SK-N-MC (cell line): ENCODE measurements at regions not wholly inside any gene's neighbourhood (a gene's known extent, or its start where the extent isn't known, plus 50 kb on each side); places are given as distances from the start of the nearest gene placed in this dataset.
"Not testable (repeated sequence)": the region's sequence is repeated elsewhere in the genome, so short reads cannot be mapped to it uniquely, and the experiment has no call there.

Experiments
- DNase-seq: peaks from one replicate; pipeline ENCODE4 v3.0.0-alpha.2; 2011; ENCODE audit warnings: low read depth, low spot score
- H3K27ac ChIP-seq: fragments of 200-600 bp; sonication (generic); 2 replicates; pipeline ENCODE4 v1.5.1; 2016; ENCODE audit warnings: mixed run types
- H3K36me3 ChIP-seq: fragments of 200-600 bp; sonication (generic); 2 replicates; pipeline ENCODE4 v1.6.1; 2017; ENCODE audit warnings: antibody characterized with exemption, low read length, mixed read lengths; ENCODE audit not compliant: insufficient read depth
- H3K4me3 ChIP-seq: fragments of 200-600 bp; sonication (generic); 2 replicates; pipeline ENCODE4 v1.5.1; 2016
- H3K9ac ChIP-seq: fragments of 200-600 bp; sonication (generic); 2 replicates; pipeline ENCODE4 v1.8.0; 2017; ENCODE audit warnings: mixed run types, mixed read lengths; ENCODE audit not compliant: insufficient read length
- H3K9me3 ChIP-seq: fragments of 200-600 bp; sonication (generic); 2 replicates; pipeline ENCODE4 v1.6.1; 2017; ENCODE audit warnings: low read depth, mild to moderate bottlenecking, antibody characterized with exemption, low read length, moderate library complexity, mixed read lengths
- EZH2 ChIP-seq: fragments of 200-600 bp; sonication (generic); IDR thresholded peaks from one replicate; pipeline ENCODE4 v1.6.1; 2017; ENCODE audit warnings: antibody characterized with exemption
- FOXP2 ChIP-seq: optimal IDR thresholded peaks from 2 replicates; pipeline ENCODE3; 2011; ENCODE audit warnings: mild to moderate bottlenecking, moderate library complexity; ENCODE audit not compliant: insufficient read depth; ENCODE audit errors: extremely low read length, control extremely low read depth
- POLR2AphosphoS5 ChIP-seq: IDR thresholded peaks from 2 replicates; pipeline ENCODE4 v1.6.1; 2012; ENCODE audit warnings: mild to moderate bottlenecking, low read depth, low read length, borderline replicate concordance

DNA sequence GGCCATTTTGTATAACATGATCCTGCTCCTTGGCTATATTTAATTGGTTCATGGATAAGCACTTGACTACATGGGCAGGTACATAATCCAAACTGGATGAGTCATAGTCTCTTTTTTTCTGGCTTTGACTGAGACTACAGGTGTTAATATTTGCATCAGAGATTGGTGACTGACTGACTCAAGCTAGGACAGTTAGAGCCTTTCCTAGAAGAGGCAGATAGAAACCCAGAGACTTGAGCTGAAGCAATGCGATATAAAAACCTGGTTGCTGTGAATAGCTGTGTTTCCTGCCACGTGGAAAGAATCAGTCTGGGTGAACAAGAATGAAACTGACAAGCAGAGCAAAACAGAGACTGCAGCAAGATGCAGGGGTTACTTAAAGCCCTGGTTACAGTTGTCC is 81.0 kb downstream of the SAMD9 start:
- Histone ChIP-seq H3K9me3 (no peaks in the 10 kb centered on the region), H3K36me3 (no peaks in the 10 kb centered on the region), H3K4me3 (no peak overlapping the region), H3K9ac (no peak overlapping the region), H3K27ac (no peak overlapping the region)
- no peak for DNase-seq
- TF ChIP-seq POLR2AphosphoS5, result no peak
- TF ChIP-seq EZH2, result no peak
- no peak for TF ChIP-seq FOXP2

DNA sequence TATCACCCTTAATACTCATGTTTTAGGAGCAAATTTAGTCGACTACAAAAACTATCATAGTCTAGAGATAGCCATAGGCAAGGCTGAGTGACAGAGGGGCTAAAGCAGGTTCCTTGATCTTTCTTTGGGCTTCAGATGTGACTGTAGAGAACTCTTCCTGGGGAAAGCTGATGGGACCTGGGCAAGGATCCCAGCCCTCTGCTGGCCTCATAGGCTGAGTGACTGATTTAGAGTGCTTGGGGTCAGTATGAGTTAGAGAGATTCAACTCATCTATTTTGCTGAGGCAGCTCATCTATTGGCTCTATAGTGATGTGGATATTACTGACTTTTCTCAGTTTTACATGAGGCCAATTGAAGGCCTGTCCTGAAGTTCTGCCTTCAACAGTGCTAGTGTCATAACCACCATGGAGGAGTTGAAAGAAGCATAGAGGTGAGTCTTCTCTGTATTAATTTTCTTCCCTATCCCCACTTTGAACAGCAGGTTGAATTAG is 81.6 kb downstream of the SAMD9 start:
- Histone ChIP-seq H3K27ac (no peak overlapping the region), H3K9me3 (no peaks in the 10 kb centered on the region), H3K36me3 (no peaks in the 10 kb centered on the region), H3K4me3 (no peak overlapping the region), H3K9ac (no peak overlapping the region)
- DNase-seq, result no peak
- TF ChIP-seq EZH2 (no peak), POLR2AphosphoS5 (no peak), FOXP2 (no peak)

DNA sequence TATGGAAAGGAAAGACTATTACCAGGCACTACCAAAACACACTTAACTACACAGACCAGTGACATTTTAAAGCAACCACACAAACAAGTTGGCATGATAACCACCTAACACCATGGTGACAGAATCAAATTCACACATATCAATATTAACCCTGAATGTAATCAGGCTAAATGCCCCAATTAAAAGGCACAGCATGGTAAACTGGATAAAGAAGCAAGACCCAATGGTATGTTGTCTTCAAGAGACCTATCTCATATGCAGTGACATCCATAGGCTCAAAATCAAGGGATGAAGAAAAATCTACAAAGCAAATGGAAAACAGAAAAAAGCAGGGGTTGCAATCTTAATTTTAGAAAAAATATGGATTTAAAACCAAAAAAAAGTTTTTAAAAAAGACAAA is 86.0 kb downstream of the SAMD9 start:
- no peaks in the 10 kb centered on the region for H3K9me3 ChIP-seq
- H3K4me3 ChIP-seq, result no peak overlapping the region
- H3K9ac ChIP-seq, result no peak overlapping the region
- no peak overlapping the region for H3K27ac ChIP-seq
- DNase-seq, result no peak
- no peaks in the 10 kb centered on the region for H3K36me3 ChIP-seq
- TF ChIP-seq FOXP2, result no peak
- no peak for TF ChIP-seq POLR2AphosphoS5
- TF ChIP-seq EZH2, result no peak

DNA sequence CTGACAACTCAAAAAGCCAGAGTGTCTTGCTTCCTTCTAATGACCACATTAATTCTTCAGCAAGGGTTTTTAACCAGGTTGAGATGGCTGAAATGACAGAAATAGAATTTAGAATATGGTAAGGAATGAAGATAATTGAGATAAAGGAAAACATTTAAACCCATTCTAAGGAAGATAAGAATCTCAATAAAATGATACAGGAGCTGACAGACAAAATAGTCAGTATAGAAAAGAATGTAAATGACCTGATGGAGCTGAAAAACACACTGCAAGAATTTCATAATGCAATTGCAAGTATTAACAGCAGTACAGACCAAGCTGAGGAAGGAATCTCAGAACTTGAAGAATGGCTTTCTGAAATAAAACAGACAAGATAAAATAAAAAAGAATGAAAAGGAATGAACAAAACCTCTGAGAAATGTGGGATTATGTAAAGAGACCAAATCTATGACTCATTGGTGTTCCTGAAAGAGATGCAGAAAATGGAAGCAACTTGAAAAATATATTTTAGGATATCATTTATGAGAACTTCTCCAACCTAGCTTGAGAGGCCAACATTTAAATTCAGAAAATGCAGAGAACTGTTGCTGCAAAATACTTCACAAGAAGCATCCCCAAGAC is 87.1 kb downstream of the SAMD9 start:
- Histone ChIP-seq H3K9me3 (no peaks in the 10 kb centered on the region), H3K4me3 (no peak overlapping the region), H3K9ac (no peak overlapping the region), H3K36me3 (no peaks in the 10 kb centered on the region), H3K27ac (no peak overlapping the region)
- TF ChIP-seq EZH2 (no peak), FOXP2 (no peak), POLR2AphosphoS5 (no peak)
- DNase-seq, result no peak

DNA sequence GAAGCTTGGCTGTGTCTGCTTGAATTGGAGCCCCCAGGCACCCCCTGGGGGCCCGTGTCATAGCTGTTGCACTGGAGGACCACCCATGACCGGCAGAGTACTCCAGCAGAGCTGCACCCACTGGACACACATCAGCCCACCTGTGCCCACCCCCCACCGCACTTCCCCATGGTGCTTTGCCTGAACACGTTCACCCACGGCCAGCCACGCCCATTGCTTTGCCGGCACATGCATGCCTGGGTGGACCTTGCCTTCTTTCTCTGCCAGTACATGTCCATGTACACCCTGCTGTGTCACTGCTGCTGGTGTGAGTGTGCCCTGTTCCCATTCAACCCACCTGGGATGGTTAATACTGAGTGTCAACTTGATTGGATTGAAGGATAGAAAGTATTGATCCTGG is 88.7 kb downstream of the SAMD9 start:
- H3K9ac ChIP-seq, result no peak overlapping the region
- H3K4me3 ChIP-seq, result no peak overlapping the region
- no peak overlapping the region for H3K27ac ChIP-seq
- H3K36me3 ChIP-seq, result no peaks in the 10 kb centered on the region
- H3K9me3 ChIP-seq, result no peaks in the 10 kb centered on the region
- no peak for TF ChIP-seq EZH2
- TF ChIP-seq POLR2AphosphoS5, result no peak
- no peak for TF ChIP-seq FOXP2
- DNase-seq, result no peak

DNA sequence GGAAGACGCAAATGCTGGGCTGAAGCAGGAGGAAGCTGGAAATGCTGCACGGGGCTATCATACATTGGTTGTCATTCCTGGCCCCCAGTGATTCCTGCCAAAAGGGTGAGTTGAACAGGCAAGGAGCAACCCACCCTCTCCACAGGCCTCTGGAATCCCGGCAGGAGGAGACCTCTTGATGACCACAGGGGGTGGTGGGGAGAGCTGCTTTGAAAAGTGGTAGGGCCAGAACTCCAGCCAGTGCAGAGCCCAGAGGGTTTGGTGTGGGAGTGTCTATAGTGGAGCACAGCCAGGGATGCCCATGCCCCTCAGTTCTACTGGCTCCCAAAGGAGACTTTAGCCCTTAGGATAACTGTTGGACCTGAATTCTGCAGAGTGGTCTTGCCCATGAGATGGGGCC is 89.2 kb downstream of the SAMD9 start:
- Histone ChIP-seq H3K9ac (no peak overlapping the region), H3K27ac (no peak overlapping the region), H3K9me3 (no peaks in the 10 kb centered on the region), H3K4me3 (no peak overlapping the region), H3K36me3 (no peaks in the 10 kb centered on the region)
- TF ChIP-seq FOXP2, result no peak
- TF ChIP-seq POLR2AphosphoS5, result no peak
- TF ChIP-seq EZH2, result no peak
- DNase-seq, result no peak

DNA sequence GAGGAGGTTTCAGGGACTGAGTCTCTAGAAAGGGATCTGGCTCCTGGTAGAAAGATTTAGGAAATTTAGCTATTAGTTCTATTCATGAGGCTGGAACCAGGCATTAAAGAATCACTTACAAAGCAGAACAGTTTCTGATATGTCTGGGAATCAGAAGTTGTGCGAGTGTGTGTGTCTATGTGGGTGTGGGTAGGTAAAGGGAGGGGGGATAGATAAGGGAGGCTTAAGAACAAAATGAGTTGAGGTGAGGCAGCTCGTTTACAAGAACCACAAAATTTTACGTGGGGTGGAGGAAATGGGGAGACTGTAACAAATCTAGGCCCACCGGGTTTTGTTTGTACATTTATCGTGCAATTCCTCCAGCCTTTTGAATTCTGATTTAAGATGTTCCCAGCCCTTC is 90.7 kb downstream of the SAMD9 start:
- TF ChIP-seq FOXP2, result no peak
- no peak for TF ChIP-seq POLR2AphosphoS5
- TF ChIP-seq EZH2, result no peak
- DNase-seq, result no peak
- Histone ChIP-seq H3K36me3 (no peaks in the 10 kb centered on the region), H3K27ac (no peak overlapping the region), H3K9ac (no peak overlapping the region), H3K9me3 (no peaks in the 10 kb centered on the region), H3K4me3 (no peak overlapping the region)

DNA sequence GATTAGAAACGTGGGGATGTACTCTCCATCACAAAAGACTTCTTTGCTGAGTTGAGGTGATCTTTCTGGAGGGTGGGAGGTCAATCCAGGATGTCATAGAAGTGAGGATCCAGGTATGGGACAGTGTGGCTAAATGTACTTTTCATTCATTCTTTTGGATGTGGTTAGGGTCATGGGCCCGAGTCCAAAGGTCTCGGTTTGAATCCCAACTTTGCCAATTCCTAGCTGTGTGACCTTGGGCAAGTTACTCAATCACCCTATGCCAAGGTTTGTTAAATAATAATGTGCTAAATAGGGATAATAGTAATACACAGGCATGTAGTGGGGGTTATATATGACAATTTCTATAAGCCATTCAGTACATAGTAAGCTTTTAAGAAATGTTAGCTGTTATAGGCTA is 91.4 kb downstream of the SAMD9 start:
- TF ChIP-seq EZH2 (no peak), FOXP2 (no peak), POLR2AphosphoS5 (no peak)
- Histone ChIP-seq H3K4me3 (no peak overlapping the region), H3K9ac (no peak overlapping the region), H3K36me3 (no peaks in the 10 kb centered on the region), H3K27ac (no peak overlapping the region), H3K9me3 (no peaks in the 10 kb centered on the region)
- DNase-seq, result no peak

DNA sequence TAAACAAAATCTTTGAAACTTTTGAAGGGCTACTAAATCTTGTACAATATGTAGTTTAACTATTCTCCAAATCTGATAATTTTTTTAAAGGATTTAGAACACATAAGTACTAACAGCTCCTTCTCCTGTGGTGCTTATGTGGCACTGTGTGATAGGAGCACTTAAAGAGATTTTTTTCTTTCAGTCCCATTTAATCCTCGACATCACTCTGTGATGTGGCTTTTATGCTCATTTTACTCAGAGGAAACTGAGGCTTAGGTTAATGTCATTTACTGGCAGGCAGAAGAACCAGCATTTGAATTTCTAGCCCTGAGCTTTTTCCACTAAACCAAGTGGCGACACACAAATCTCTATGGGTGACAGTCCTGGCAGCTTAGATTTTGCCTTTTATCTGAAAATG is 92.4 kb downstream of the SAMD9 start:
- TF ChIP-seq POLR2AphosphoS5 (no peak), FOXP2 (no peak), EZH2 (no peak)
- Histone ChIP-seq H3K36me3 (no peaks in the 10 kb centered on the region), H3K9me3 (no peaks in the 10 kb centered on the region), H3K9ac (no peak overlapping the region), H3K4me3 (no peak overlapping the region), H3K27ac (no peak overlapping the region)
- DNase-seq, result no peak

DNA sequence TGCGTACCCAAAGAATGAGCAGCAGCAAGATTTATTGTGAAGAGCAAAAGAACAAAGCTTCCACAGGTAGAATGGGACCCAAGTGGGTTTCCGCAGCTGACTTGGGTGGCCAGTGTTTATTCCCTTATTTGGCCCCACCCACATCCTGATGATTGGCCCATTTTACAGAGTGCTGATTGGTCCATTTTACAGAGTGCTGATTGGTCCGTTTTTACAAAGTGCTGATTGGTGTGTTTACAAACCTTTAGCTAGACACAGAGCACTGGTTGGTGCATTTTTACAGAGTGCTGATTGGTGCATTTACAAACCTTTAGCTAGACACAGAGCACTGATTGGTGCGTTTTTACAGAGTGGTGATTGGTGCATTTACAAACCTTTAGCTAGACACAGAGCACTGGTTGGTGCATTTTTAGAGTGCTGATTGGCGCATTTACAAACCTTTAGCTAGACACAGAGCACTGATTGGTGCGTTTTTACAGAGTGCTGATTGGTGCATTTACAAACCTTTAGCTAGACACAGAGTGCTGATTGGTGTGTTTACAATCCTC is 94.8 kb downstream of the SAMD9 start:
- not testable (repeated sequence) for H3K27ac ChIP-seq, H3K9ac ChIP-seq, H3K9me3 ChIP-seq, DNase-seq, H3K36me3 ChIP-seq, H3K4me3 ChIP-seq
